ENCODE measurements at regions not wholly inside any gene's neighbourhood (a gene's known extent, or its start where the extent isn't known, plus 50 kb on each side); places are given as distances from the start of the nearest gene placed in this dataset.

DNA sequence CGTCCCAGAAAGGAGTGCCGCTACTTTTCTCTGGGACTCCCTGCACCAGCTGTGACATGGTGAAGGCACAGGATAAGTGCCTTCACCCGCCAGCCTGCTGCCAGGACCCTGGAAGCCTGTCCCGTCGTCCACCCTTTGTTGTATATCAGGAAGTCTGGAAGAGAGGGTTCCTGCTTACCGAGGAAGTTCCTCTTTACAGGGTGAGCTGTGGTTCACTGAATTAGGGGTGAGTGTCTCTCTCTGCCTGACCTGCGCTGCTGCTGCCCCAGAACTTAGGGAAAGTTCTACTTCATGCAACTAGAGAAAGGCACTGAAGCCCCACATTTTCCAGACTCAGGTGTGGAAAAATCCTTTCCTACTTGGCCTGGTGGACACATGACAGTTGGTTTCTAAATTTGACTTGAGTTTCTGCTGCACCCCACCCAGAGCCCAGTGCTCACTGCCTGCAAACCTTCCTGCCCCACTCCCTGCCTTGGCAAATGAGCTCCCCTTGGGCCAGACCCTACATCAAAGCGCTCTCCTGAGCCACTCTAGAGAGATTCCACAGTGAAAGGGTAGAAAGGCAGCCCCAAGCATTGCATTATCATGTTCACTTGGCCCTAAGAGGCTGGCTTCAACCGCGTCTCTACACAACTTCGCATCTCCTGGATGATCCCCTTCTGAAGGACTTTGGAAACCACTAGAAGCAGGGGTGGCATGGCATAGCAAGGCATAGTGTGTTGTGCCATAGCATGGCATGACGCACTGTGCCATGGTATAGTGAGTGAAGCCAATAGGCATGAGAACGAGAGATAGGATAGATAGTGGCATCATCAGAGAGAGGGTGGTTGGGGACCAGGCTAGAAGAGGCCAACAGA, 215.8 kb upstream of the CDYL start:
- DNase-seq (ENCODE audit: low read depth in 2 of 2), result no peak

- DNase-seq (ENCODE audit: low read depth in 2 of 2), result no peak
Observed at GRCh38 chr6:4559281-4559875, 216.8 kb upstream of the CDYL start.

GRCh38 chr6:4554645-4555044, 221.6 kb upstream of the CDYL start:
- DNase-seq (ENCODE audit: low read depth in 2 of 2), result no peak

DNA sequence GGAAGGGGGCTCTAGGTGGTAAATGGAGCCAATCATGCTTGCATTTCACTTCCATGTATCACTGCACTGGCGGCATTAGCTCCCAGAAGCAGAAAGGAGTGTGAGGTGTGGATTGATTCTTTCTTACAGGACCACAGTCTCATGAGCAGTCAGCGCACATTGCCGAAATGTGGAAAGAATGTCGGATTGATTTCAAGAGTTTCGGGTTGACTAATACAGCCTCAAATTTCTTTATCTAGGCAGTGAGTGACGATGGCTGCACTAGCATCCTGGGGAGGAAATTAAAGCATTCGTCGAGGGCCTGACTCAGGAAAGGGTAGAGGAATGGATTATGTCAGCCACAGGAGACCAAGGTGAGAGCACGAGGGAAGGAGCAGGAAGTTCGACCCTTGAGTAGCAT, 222.8 kb upstream of the CDYL start:
- no peak for DNase-seq (ENCODE audit: low read depth in 2 of 2)

- DNase-seq (ENCODE audit: low read depth in 2 of 2), result no peak
Observed at GRCh38 chr6:4550227-4550597, 226.0 kb upstream of the CDYL start.

DNA sequence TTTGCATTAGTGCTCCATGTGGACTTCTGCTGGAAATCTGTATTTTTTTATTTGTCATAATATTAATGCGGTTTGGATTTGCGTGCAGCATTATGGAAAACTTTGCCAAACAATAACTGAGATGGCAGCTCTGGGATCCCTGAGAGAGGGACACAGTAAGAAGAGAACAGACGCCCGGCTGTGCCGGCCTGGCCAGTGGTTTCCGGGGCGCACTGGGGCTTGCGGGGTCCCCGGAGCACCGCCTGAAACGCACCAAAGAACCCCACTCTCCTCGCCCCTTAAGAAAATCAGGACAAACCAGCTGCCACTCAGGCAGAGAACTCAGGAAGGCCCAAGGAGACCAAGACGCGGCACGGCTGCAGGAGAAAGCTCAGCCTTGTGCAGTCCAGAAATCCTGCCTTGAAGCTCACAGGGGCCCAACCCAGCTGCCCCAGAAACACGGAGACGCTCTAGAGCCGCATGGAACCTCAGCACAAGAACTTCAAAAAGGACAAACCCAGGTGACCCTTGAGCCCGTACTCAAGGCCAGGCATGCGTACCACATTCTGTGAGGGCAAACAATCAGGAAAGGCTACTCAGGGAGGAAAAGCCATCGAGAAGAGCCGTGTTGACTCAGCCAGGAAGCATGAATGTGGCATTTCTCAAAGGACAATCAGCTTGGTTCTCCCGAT, 226.5 kb upstream of the CDYL start:
- no peak for DNase-seq (ENCODE audit: low read depth in 2 of 2)

DNA sequence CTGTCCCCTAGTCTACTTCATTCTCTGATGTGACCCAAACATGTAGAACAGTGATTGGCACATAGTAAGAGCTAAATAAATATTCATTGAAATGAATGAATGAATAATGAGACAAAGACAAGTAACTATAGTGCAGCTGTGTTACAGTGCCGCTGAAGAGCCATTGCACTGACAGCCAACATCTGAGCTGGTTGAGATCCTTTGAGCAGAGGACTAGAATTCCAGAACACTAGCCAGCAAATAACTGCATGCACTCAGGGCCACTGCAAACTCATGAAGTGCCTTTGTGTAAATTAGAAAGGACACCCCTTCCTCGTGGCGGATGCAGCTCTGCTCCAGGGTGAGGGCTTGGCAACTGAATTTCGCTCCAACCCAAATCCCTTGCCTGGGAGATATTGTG, 230.3 kb upstream of the CDYL start:
- DNase-seq (ENCODE audit: low read depth in 2 of 2), result no peak

DNA sequence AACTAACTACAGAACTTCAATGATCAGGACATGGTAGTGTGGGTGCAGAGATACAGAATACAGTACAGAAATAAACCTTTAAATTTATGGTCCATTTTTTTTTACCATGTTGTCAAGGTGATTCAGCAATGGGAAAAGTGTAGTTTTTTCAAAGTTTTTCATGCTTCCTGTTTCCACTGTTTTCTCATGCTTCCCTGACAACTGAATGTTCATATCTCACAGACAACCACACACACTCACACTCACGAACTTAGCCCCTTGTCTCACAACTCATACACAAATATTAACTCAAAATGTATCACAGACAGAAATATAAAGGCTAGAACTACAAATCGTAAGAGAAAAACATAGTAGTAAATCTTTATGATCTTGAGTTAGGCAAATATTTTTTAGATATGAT, 232.6 kb upstream of the CDYL start:
- no peak for DNase-seq (ENCODE audit: low read depth in 2 of 2)

DNA sequence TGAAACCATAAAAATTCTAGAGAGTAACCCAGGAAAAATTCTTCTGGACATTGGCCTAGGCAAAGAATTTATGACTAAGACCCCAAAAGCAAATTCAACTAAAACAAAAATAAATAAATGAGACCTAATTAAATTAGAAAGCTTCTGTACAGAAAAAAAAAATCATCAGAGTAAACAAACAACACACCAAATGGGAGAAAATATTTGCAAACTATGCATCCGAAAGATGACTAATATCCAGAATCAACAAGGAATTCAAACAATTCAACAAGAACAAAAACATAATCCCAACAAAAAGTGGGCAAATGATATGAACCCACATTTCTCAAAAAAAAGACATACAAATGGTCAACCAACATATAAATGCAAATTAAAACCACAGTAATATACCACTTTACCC, 242.6 kb upstream of the CDYL start:
- no peak for DNase-seq (ENCODE audit: low read depth in 2 of 2)

DNA sequence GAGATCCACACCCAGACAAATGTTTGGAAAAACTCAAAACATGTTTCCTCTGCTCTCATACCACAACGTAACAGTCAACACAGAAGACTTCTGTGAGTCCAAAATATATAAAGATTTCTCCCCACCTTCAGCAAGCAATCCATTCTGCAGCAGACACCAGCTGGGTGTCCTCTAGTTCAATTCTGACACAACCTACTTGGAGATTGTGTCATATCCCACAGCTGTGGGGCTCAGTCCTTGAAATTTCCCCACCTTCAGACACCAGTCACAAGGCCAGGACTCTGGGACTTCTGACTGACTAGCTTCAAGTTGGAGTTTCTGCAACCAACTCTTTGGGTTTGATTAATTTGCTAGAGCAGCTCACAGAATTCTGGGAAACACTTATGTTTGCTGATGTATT, 244.8 kb upstream of the CDYL start:
- no peak for DNase-seq (ENCODE audit: low read depth in 2 of 2)

DNA sequence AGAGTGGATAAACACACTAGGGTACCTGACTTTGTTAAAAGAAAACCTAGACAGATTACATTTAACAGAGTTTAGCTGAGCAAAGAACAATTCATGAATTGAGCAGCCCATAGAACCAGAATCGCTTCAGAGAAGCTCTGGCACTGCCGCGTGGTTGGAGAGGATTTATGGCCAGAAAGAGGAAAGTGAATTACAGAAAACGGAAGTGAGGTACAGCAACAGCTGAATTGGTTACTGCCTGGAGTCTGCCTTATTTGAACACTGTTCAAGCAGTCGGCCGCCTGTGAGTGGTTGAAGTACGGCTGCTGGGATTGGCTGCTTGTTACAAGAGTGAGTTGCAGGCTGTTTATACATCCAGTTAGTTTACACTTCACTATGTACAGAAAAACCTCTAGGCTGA, 253.8 kb upstream of the CDYL start:
- DNase-seq (ENCODE audit: low read depth in 2 of 2), result no peak

DNA sequence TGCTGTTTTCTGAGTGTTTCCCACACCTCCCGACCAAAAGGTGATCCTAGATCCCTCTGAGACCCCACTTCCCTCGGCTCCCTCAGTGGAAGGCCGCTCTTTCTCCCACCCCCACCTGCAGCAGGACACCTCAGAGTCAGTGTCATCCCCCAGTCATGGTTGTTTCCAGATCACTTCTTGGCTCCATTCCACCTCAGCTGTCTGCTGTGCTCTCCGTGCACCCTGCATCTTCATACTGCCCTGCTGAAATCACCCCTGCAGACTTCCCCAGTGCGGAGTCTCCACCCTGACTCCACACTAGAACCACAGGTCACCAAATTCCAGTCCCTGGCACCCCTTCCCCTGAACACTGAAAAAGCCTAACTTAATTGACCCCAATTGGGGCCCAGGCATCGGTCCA, 255.1 kb upstream of the CDYL start:
- DNase-seq (ENCODE audit: low read depth in 2 of 2), result no peak

DNA sequence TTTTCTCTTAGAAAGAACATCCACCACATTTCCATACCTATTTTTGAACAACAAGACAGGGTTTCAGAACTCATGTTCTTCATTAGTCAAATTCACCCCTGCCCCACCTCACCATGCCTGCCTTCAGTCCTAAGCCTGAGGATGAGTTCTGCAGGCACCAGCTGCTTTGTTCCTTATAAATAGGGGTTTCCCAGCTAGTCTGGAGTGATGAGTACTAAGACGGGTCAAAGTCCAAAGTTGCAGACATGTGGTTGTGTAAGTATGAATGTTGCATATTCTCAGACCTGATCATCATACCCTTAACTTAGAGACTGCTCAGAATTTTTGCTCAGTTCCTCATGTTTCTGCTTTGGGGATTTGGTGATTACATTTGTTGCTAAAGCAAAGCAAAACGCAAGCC, 257.7 kb upstream of the CDYL start:
- peak; percentile 6 to 10 for DNase-seq (ENCODE audit: low read depth in 2 of 2)

GRCh38 chr6:4516206-4516605, 260.0 kb upstream of the CDYL start:
- DNase-seq (ENCODE audit: low read depth in 2 of 2), result no peak

DNA sequence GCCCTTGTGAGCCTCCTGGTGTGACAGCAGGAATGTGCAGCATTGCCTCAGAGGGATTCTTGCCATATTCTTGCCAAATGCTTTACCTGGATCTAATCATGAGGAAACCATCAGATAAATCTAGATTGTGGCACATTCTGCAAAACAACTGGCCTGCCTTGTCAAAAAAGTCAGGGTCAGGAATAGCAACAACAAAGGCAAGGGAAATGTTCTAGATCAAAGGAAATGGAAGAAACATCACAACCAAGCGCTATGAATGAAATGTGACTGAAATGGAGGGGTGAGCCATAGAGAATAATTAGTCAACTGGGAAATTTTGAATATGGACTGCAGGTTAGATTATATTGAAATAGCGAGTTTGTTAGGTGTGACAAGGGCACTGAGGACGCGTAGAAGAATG, 262.6 kb upstream of the CDYL start:
- DNase-seq (ENCODE audit: low read depth in 2 of 2), result no peak

DNA sequence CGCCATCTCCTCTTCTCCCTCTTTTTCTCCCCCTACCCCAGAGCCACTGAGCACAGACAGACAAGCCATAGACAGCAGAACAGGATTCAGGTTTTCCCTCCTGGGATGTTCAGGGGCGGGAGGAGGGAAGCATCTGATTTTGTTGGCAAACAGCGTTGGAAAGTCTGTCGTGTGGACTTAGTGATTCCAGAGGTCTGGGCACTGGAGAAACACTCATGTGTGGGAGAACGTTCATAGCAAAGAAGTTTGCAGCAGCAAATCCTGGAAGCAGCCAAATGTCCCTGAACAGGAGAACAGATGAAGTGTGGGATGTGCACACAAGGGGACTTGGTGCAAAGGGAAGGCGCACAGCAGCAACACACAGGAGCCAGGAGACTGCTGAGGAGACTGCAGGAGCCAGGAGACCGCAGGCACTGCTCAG, 264.1 kb upstream of the CDYL start:
- no peak for DNase-seq (ENCODE audit: low read depth in 2 of 2)

DNA sequence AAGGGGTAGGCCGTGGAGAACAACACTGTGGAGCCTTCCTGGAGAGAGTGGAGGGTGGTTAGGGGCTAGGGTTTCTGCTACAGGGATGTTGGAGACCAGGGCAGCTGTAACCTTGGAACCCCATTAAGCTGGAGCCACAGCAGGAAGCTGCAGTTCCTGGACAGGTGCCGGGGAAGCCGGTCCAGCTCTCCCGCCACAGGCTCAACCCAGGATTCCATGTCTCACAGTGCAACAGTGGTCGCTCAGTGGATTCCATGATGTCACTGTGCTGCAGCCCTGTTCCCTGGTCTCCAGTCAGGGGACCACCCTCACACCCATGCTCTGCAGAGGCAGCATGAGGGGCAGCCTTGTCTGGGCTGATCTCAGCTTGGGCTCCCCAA, 264.6 kb upstream of the CDYL start:
- DNase-seq (ENCODE audit: low read depth in 2 of 2), result no peak

DNA sequence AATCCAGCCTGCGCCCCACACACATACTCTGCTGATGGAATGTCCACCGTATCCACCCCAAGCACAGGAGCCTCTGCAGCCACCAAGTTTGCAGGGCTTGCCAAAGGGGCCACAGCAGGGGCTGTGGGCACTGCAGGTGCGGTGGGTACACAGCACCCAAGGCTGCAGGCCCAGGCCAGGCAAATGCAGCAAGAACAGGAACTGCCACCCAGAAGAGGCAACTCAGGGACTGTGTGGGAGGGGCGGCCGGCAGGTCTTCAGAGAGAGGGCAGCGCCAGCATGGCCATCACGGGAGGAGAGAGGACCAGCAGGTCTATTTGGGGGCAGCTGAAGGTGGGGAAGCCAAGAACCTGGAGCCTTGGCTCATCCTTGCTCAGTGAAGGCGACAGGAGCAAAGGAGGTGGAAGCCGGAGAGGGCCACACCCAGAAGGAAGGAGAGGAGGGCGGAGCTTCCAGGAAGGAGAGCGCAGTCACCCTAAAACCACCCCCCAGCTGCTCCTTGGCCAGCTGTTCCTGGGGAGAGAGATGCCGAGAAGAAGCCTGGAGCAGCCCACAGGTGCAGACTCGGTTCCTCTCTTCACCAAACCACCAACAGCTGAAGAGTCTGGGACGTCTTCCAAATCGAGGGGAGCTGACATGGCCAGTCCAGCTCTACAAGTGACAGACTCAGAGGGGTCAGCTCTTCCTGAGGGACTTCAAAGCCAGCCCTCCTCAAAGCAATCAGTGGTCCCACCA, 265.1 kb upstream of the CDYL start:
- DNase-seq (ENCODE audit: low read depth in 2 of 2), result no peak

GRCh38 chr6:4510317-4510716, 265.9 kb upstream of the CDYL start:
- no peak for DNase-seq (ENCODE audit: low read depth in 2 of 2)

DNA sequence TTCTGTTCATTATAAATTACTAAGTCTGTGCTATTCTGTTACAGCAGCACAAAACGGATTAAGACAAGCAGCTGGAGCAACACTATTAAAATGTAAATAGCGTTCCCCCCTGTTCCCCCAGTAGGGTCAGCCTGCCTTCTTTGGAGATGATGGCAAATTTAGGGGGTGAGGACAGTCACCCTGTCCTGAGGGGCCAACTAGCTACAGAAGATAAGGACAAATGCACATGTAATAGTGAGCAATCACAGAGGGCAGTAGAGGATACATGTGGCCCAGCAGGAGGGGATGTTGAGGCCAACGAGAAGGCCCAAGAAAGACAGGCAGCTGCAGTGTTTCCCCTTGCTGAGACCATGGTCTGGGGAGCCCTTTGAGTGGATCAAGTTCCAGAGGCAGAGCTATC, 266.7 kb upstream of the CDYL start:
- DNase-seq (ENCODE audit: low read depth in 2 of 2), result no peak

- DNase-seq (ENCODE audit: low read depth in 2 of 2), result no peak
Observed at GRCh38 chr6:4506792-4507191, 269.4 kb upstream of the CDYL start.

DNA sequence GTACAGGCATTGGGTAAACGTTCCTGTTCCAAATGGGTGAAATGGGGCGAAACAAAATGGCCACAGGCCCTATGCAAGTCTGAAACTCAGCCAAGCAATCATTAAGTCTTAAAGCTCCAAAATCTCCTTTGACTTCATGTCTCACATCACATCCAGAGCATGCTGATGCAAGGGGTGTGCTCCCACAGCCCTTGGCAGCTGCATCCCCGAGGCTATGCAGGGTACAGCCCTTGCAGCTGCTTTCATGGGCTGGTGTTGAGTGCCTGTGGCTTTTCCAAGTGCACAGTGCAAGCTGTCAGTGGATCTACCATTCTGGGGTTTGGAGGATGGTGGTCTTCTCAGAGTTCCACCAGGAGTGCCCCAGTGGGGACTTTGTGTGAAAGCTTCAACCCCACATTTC, 270.0 kb upstream of the CDYL start:
- no peak for DNase-seq (ENCODE audit: low read depth in 2 of 2)

DNA sequence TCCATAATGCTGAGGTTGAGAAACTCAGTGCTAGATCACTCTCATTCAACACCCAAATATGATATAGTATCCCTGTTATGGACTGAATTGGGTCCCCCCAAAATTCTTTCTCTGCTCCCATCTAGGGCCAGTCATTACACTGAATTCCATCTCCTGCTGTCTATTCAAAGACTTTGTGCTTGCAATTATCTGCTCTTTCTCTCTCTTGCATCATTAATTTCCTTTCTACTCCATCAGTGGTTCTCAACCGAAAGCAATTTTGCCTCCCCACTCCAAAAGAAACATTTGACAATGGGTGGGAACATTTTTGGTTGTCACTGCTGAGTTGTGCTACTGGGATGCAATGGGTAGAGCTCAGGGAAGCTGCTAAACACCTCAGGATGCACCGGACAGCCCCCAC, 271.5 kb upstream of the CDYL start:
- DNase-seq (ENCODE audit: low read depth in 2 of 2), result no peak

Data from fibroblast of skin of left quadriceps (primary cell).